CD14-positive monocyte (primary cell): ENCODE measurements at regions not wholly inside any gene's neighbourhood (a gene's known extent, or its start where the extent isn't known, plus 50 kb on each side); places are given as distances from the start of the nearest gene placed in this dataset.

Experiments used
- DNase-seq, 3 donors: peaks; one replicate each; pipeline ENCODE4 v3.0.0-alpha.2; 2011 to 2022
- H2AFZ ChIP-seq: 2 replicates; pipeline ENCODE4 v1.6.0; 2012; ENCODE audit warnings: mild to moderate bottlenecking, low read depth, low read length, inconsistent platforms; ENCODE audit not compliant: insufficient read depth, poor library complexity, severe bottlenecking
- H3K27ac ChIP-seq, 2 donors: 1 replicate in 1 of 2; 2 replicates in 1 of 2; pipeline ENCODE4 v1.5.1; 2012 to 2013; ENCODE audit warnings: low read length in 2 of 2, control low read depth in 1 of 2, inconsistent platforms in 1 of 2, low read depth in 1 of 2, mild to moderate bottlenecking in 1 of 2
- H3K27me3 ChIP-seq, 2 donors: one replicate each; pipeline versions ENCODE4 v1.6.0 to v1.6.1; 2011 to 2013; ENCODE audit warnings: low read length in 2 of 2; ENCODE audit not compliant: control insufficient read depth in 2 of 2, insufficient read depth in 2 of 2
- H3K36me3 ChIP-seq, 2 donors: replicated peaks in 1 of 2; 1 replicate in 1 of 2; 2 replicates in 1 of 2; pipeline versions ENCODE4 v1.5.1 to v1.6.1; 2012 to 2013; ENCODE audit warnings: low read length in 2 of 2, control low read depth in 1 of 2, inconsistent platforms in 1 of 2, mild to moderate bottlenecking in 1 of 2; ENCODE audit not compliant: insufficient read depth in 2 of 2, control insufficient read depth in 1 of 2
- H3K4me1 ChIP-seq, 2 donors: 1 replicate in 1 of 2; 2 replicates in 1 of 2; pipeline versions ENCODE4 v1.5.1 to v1.6.1; 2012 to 2013; ENCODE audit warnings: low read length in 2 of 2, control low read depth in 1 of 2, inconsistent platforms in 1 of 2, mild to moderate bottlenecking in 1 of 2, moderate library complexity in 1 of 2; ENCODE audit not compliant: insufficient read depth in 2 of 2, control insufficient read depth in 1 of 2
- H3K4me2 ChIP-seq: replicated peaks from 2 replicates; pipeline ENCODE3; 2012; ENCODE audit warnings: low read length, moderate library complexity, mild to moderate bottlenecking; ENCODE audit not compliant: poor library complexity, severe bottlenecking; ENCODE audit errors: extremely low read depth
- H3K4me3 ChIP-seq, 3 experiments: fragments of 200-600 bp in 1 of 3; sonication (generic) in 1 of 3; replicated peaks in 1 of 3; 1 replicate in 2 of 3; 2 replicates in 1 of 3; pipeline ENCODE4 v1.5.1; 2011 to 2013; ENCODE audit warnings: low read length in 3 of 3, mild to moderate bottlenecking in 3 of 3, control low read depth in 2 of 3, low read depth in 2 of 3, inconsistent platforms in 1 of 3, moderate library complexity in 1 of 3
- H3K79me2 ChIP-seq: 2 replicates; pipeline ENCODE4 v1.6.0; 2012; ENCODE audit warnings: mild to moderate bottlenecking, control low read depth, inconsistent platforms, low read length, moderate library complexity; ENCODE audit not compliant: insufficient read depth
- H3K9ac ChIP-seq: 2 replicates; pipeline ENCODE4 v1.6.0; 2017; ENCODE audit warnings: low read length, mild to moderate bottlenecking; ENCODE audit not compliant: insufficient read depth, poor library complexity, severe bottlenecking
- H3K9me3 ChIP-seq, 2 donors: replicated peaks in 1 of 2; 1 replicate in 1 of 2; 2 replicates in 1 of 2; pipeline versions ENCODE4 v1.5.1 to v1.6.1; 2012 to 2013; ENCODE audit warnings: low read length in 2 of 2, control low read depth in 1 of 2; ENCODE audit not compliant: control insufficient read depth in 1 of 2, insufficient read depth in 1 of 2
- H4K20me1 ChIP-seq: 2 replicates; pipeline ENCODE4 v1.6.0; 2012; ENCODE audit warnings: mild to moderate bottlenecking, low read length, control low read depth, moderate library complexity; ENCODE audit not compliant: insufficient read depth
- H3K27ac Mint-ChIP-seq, 7 donors: one replicate each; pipeline ENCODE4 v1.8.0; 2020; ENCODE audit warnings: mild to moderate bottlenecking in 7 of 7, mixed read lengths in 7 of 7, moderate library complexity in 6 of 7, inconsistent platforms in 2 of 7
- H3K27me3 Mint-ChIP-seq, 3 donors: one replicate each; pipeline ENCODE4 v1.8.0; 2021 to 2022; ENCODE audit warnings: low read depth in 3 of 3, mild to moderate bottlenecking in 3 of 3, mixed read lengths in 3 of 3, moderate library complexity in 3 of 3, inconsistent platforms in 1 of 3
- H3K36me3 Mint-ChIP-seq, 2 donors: one replicate each; pipeline ENCODE4 v1.8.0; 2020; ENCODE audit warnings: mixed read lengths in 2 of 2, inconsistent platforms in 1 of 2, mild to moderate bottlenecking in 1 of 2
- H3K4me1 Mint-ChIP-seq: one replicate; pipeline ENCODE4 v1.8.0; 2020; ENCODE audit warnings: mild to moderate bottlenecking, mixed read lengths
- H3K4me3 Mint-ChIP-seq, 2 donors: one replicate each; pipeline ENCODE4 v1.8.0; 2020; ENCODE audit warnings: mild to moderate bottlenecking in 2 of 2, mixed read lengths in 2 of 2, moderate library complexity in 1 of 2
- H3K9me3 Mint-ChIP-seq, 7 donors: one replicate each; pipeline ENCODE4 v1.8.0; 2020 to 2022; ENCODE audit warnings: mixed read lengths in 7 of 7, mild to moderate bottlenecking in 6 of 7, moderate library complexity in 6 of 7, inconsistent platforms in 2 of 7
- WGBS: methylation state at CpG from one replicate; pipeline ENCODE4 v1.1.5; 2013; ENCODE audit warnings: missing lambda C conversion rate; ENCODE audit not compliant: insufficient coverage; 5-methylcytosine and 5-hydroxymethylcytosine counted together
- intact Hi-C, 2 donors: fragments of 100-400 bp; cut with micrococcal nuclease; formaldehyde crosslinking; loops; one replicate each; pipeline versions ENCODE4 v1.15.0 to v1.15.1; 2023
- TF ChIP-seq, protein P1 (sequence below): fragments of 200-600 bp; IDR thresholded peaks from one replicate; pipeline ENCODE4 v1.8.0; 2022; ENCODE audit warnings: antibody characterized with exemption, mild to moderate bottlenecking

- Histone ChIP-seq H3K27ac (no peak overlapping the region), H3K4me3 (no peak overlapping the region), H4K20me1 (no peaks in the 10 kb centered on the region), H3K9ac (no peak overlapping the region), H3K4me1 (no peaks in the 10 kb centered on the region), H3K27me3 (no peaks in the 10 kb centered on the region), H3K79me2 (no peaks in the 10 kb centered on the region), H3K4me2 (no peak overlapping the region), H2AFZ (no peak overlapping the region), H3K36me3 (no peaks in the 10 kb centered on the region), H3K9me3 (no peaks in the 10 kb centered on the region)
- TF ChIP-seq, protein P1, sequence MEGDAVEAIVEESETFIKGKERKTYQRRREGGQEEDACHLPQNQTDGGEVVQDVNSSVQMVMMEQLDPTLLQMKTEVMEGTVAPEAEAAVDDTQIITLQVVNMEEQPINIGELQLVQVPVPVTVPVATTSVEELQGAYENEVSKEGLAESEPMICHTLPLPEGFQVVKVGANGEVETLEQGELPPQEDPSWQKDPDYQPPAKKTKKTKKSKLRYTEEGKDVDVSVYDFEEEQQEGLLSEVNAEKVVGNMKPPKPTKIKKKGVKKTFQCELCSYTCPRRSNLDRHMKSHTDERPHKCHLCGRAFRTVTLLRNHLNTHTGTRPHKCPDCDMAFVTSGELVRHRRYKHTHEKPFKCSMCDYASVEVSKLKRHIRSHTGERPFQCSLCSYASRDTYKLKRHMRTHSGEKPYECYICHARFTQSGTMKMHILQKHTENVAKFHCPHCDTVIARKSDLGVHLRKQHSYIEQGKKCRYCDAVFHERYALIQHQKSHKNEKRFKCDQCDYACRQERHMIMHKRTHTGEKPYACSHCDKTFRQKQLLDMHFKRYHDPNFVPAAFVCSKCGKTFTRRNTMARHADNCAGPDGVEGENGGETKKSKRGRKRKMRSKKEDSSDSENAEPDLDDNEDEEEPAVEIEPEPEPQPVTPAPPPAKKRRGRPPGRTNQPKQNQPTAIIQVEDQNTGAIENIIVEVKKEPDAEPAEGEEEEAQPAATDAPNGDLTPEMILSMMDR = no peak
- intact Hi-C loops = no loop called here
- no peaks in the 10 kb centered on the region for H3K36me3 Mint-ChIP-seq
- 33% methylated on average over 1 of the region's 2 CpGs for WGBS
- no peak overlapping the region for H3K27ac Mint-ChIP-seq
- no peak overlapping the region for H3K4me3 Mint-ChIP-seq
- DNase-seq = no peak
- no peaks in the 10 kb centered on the region for H3K4me1 Mint-ChIP-seq
- peaks cover 0 to 3% (median 2%) of the 10 kb centered on the region in 3 donors for H3K27me3 Mint-ChIP-seq
- peaks cover 0 to 6% (median 0%) of the 10 kb centered on the region in 7 donors for H3K9me3 Mint-ChIP-seq
These were observed 161.4 kb upstream of the KCNJ16 start for GRCh38 chr17:69913616-69914015.

- Mint-ChIP-seq H3K27ac (no peak overlapping the region), H3K27me3 (peaks cover 0 to 3% (median 3%) of the 10 kb centered on the region in 3 donors), H3K4me1 (no peaks in the 10 kb centered on the region), H3K36me3 (no peaks in the 10 kb centered on the region), H3K9me3 (peaks cover 0 to 6% (median 2%) of the 10 kb centered on the region in 7 donors), H3K4me3 (no peak overlapping the region)
- no peaks in the 10 kb centered on the region for H3K4me1 ChIP-seq
- no peaks in the 10 kb centered on the region for H3K9me3 ChIP-seq
- no peak for DNase-seq
- intact Hi-C loops = no loop called here
- no peaks in the 10 kb centered on the region for H4K20me1 ChIP-seq
- no peak overlapping the region for H3K4me3 ChIP-seq
- H3K4me2 ChIP-seq = no peak overlapping the region
- no peak overlapping the region for H3K27ac ChIP-seq
- H3K9ac ChIP-seq = no peak overlapping the region
- H3K27me3 ChIP-seq = no peaks in the 10 kb centered on the region
- TF ChIP-seq, protein P1 = no peak
- 100% methylated on average over 1 of the region's 1 CpG for WGBS
- no peaks in the 10 kb centered on the region for H3K36me3 ChIP-seq
- no peak overlapping the region for H2AFZ ChIP-seq
- H3K79me2 ChIP-seq = no peaks in the 10 kb centered on the region
These were observed 160.5 kb upstream of the KCNJ16 start for GRCh38 chr17:69914520-69914919.
